NB4 (cell line): ENCODE measurements at regions not wholly inside any gene's neighbourhood (a gene's known extent, or its start where the extent isn't known, plus 50 kb on each side); places are given as distances from the start of the nearest gene placed in this dataset.

Experiments
- CTCF ChIP-seq: IDR thresholded peaks from one replicate; pipeline ENCODE4 v1.5.1; 2012; ENCODE audit warnings: low read depth, low read length
- POLR2A ChIP-seq: IDR thresholded peaks from 2 replicates; pipeline ENCODE4 v1.6.1; 2011; ENCODE audit warnings: mild to moderate bottlenecking; ENCODE audit not compliant: insufficient read length; ENCODE audit errors: extremely low read depth

GRCh38 chr2:235105821-235106359 lies 154.1 kb downstream of the SH3BP4 start:
- TF ChIP-seq CTCF: no peak
- no peak for TF ChIP-seq POLR2A
